A549 (cell line): ENCODE measurements at regions not wholly inside any gene's neighbourhood (a gene's known extent, or its start where the extent isn't known, plus 50 kb on each side); places are given as distances from the start of the nearest gene placed in this dataset.

Source experiments
- ATAC-seq, 2 experiments: fragments of 200-7000 bp in 1 of 2; fragments of >200 bp in 1 of 2; cut with Nextera tagmentation in 1 of 2; cut with Tn5 transposase in 1 of 2; 3 replicates each; pipeline versions ENCODE4 v1.8.0 to v1.9.1; 2018 to 2020; ENCODE audit warnings: mild to moderate bottlenecking in 1 of 2, moderate library complexity in 1 of 2
- CTCF ChIA-PET: fragments of 300-600 bp; sonication (Branson Sonifier 250); formaldehyde crosslinking; extraction: SDS; loops from one replicate; lab custom pipeline; 2021; ENCODE audit warnings: antibody characterized with exemption, inconsistent platforms; lab: Yijun Ruan, JAX
- POLR2A ChIA-PET: fragments of 350-600 bp; formaldehyde crosslinking; extraction: SDS; loops from one replicate; lab custom pipeline; 2021; ENCODE audit warnings: antibody characterized with exemption, inconsistent platforms; lab: Yijun Ruan, JAX
- DNase-seq, 2 experiments: peaks; one replicate each; pipeline versions ENCODE4 v3.0.0 to v3.0.0-alpha.2; 2011 to 2016; ENCODE audit warnings: low read depth in 1 of 2, low spot score in 1 of 2
- FAIRE-seq: peaks from 2 replicates; lab custom pipeline; 2011; peaks lifted over from hg19 to GRCh38; lab: Jason Lieb, UNC
- H3K27ac ChIP-seq, 2 experiments: fragments of >200 bp; sonication (Bioruptor Twin); formaldehyde crosslinking; 3 replicates each; pipeline ENCODE4 v1.5.1; 2016 to 2017
- H3K4me1 ChIP-seq: fragments of >200 bp; sonication (Bioruptor Twin); formaldehyde crosslinking; 3 replicates; pipeline ENCODE4 v1.6.1; 2016
- H3K4me2 ChIP-seq: fragments of >200 bp; sonication (Bioruptor Twin); formaldehyde crosslinking; 3 replicates; pipeline ENCODE4 v1.6.1; 2016
- H3K4me3 ChIP-seq: fragments of >200 bp; sonication (Bioruptor Twin); formaldehyde crosslinking; 3 replicates; pipeline ENCODE4 v1.5.1; 2016
- H3K9me3 ChIP-seq: fragments of >200 bp; sonication (Bioruptor Twin); formaldehyde crosslinking; 3 replicates; pipeline ENCODE4 v1.6.1; 2016
- ATOH8 ChIP-seq: fragments of 250-450 bp; sonication (Bioruptor Pico); IDR thresholded peaks from 2 replicates; pipeline ENCODE4 v1.5.0; 2020; ENCODE audit warnings: low read depth, mild to moderate bottlenecking, moderate library complexity
- BCL3 ChIP-seq: fragments of >200 bp; sonication (Bioruptor Twin); formaldehyde crosslinking; IDR thresholded peaks from 3 replicates; pipeline ENCODE4 v1.6.1; 2016
- CBX2 ChIP-seq: fragments of 200-600 bp; sonication (generic); IDR thresholded peaks from 2 replicates; pipeline ENCODE4 v1.6.1; 2016; ENCODE audit warnings: low read depth, mild to moderate bottlenecking, borderline replicate concordance
- CEBPB ChIP-seq, 2 experiments: fragments of >200 bp in 1 of 2; sonication (Bioruptor Twin) in 1 of 2; formaldehyde crosslinking in 1 of 2; IDR thresholded peaks; 2 replicates each; pipeline ENCODE4 v1.6.1; 2012 to 2016
- CHD2 ChIP-seq: fragments of 150-350 bp; IDR thresholded peaks from 2 replicates; pipeline ENCODE4 v1.6.1; 2014; ENCODE audit warnings: low read length; ENCODE audit not compliant: partially characterized antibody
- CHD4 ChIP-seq: fragments of 200-600 bp; sonication (generic); IDR thresholded peaks from 2 replicates; pipeline ENCODE4 v1.6.1; 2016; ENCODE audit warnings: antibody characterized with exemption, mild to moderate bottlenecking, borderline replicate concordance
- E2F6 ChIP-seq: IDR thresholded peaks from 2 replicates; pipeline ENCODE4 v1.6.1; 2012; ENCODE audit warnings: low read depth, borderline replicate concordance
- EHMT2 ChIP-seq: fragments of 200-600 bp; sonication (generic); IDR thresholded peaks from 2 replicates; pipeline ENCODE4 v1.6.1; 2016; ENCODE audit warnings: antibody characterized with exemption, low read depth, mild to moderate bottlenecking, moderate library complexity
- ESRRA ChIP-seq: fragments of 150-350 bp; IDR thresholded peaks from 2 replicates; pipeline ENCODE4 v1.6.1; 2014; ENCODE audit warnings: mild to moderate bottlenecking, low read length, borderline replicate concordance
- FOSB ChIP-seq: fragments of 250-450 bp; sonication (Bioruptor Pico); IDR thresholded peaks from 2 replicates; pipeline ENCODE4 v1.5.0; 2020; ENCODE audit warnings: mild to moderate bottlenecking, moderate library complexity
- FOSL2 ChIP-seq, 2 experiments: fragments of 450-650 bp in 1 of 2; fragments of >200 bp in 1 of 2; sonication (Bioruptor Twin) in 1 of 2; formaldehyde crosslinking; IDR thresholded peaks; 2 replicates each; pipeline versions ENCODE4 v1.5.0 to v1.6.1; 2016 to 2020; ENCODE audit warnings: mild to moderate bottlenecking in 1 of 2, moderate library complexity in 1 of 2
- GATA3 ChIP-seq: IDR thresholded peaks from 2 replicates; pipeline ENCODE4 v1.6.1; 2012; ENCODE audit warnings: borderline replicate concordance
- HMGXB4 ChIP-seq: fragments of 250-450 bp; sonication (Bioruptor Pico); IDR thresholded peaks from 2 replicates; pipeline ENCODE4 v1.5.0; 2021; ENCODE audit warnings: mild to moderate bottlenecking, moderate library complexity, borderline replicate concordance
- HOXA7 ChIP-seq: fragments of 250-450 bp; sonication (Bioruptor Pico); IDR thresholded peaks from 2 replicates; pipeline ENCODE4 v1.5.0; 2020; ENCODE audit warnings: mild to moderate bottlenecking, moderate library complexity
- HOXB13 ChIP-seq: fragments of 250-450 bp; sonication (Bioruptor Pico); IDR thresholded peaks from 2 replicates; pipeline ENCODE4 v1.5.0; 2020; ENCODE audit warnings: low read depth, mild to moderate bottlenecking, moderate library complexity
- KDM1A ChIP-seq: fragments of 200-600 bp; sonication (generic); IDR thresholded peaks from 2 replicates; pipeline ENCODE4 v1.6.1; 2016; ENCODE audit warnings: low read depth, mild to moderate bottlenecking
- KDM5A ChIP-seq: fragments of 200-600 bp; sonication (generic); IDR thresholded peaks from 2 replicates; pipeline ENCODE4 v1.6.1; 2016; ENCODE audit warnings: antibody characterized with exemption, mild to moderate bottlenecking
- MAFK ChIP-seq: fragments of 450-650 bp; IDR thresholded peaks from 2 replicates; pipeline ENCODE4 v1.6.1; 2014; ENCODE audit not compliant: partially characterized antibody
- MAX ChIP-seq: IDR thresholded peaks from 2 replicates; pipeline ENCODE4 v1.6.1; 2012
- MYC ChIP-seq: IDR thresholded peaks from 2 replicates; pipeline ENCODE4 v1.6.1; 2012; ENCODE audit warnings: mild to moderate bottlenecking, inconsistent platforms, low read length, improper control_type of control experiment, borderline replicate concordance
- POLR2A ChIP-seq: IDR thresholded peaks from 2 replicates; pipeline ENCODE4 v1.6.1; 2012; ENCODE audit warnings: mild to moderate bottlenecking, low read length
- POLR2AphosphoS2 ChIP-seq: conservative IDR thresholded peaks from 2 replicates; pipeline ENCODE4 v1.6.1; 2012; ENCODE audit warnings: low read length, improper control_type of control experiment, inconsistent platforms
- RAD21 ChIP-seq, 2 experiments: fragments of >200 bp in 1 of 2; sonication (Bioruptor Twin) in 1 of 2; formaldehyde crosslinking in 1 of 2; IDR thresholded peaks in 1 of 2; conservative IDR thresholded peaks in 1 of 2; 2 replicates in 1 of 2; 3 replicates in 1 of 2; pipeline ENCODE4 v1.6.1; 2012 to 2018; ENCODE audit warnings: inconsistent platforms in 1 of 2
- SMC3 ChIP-seq: fragments of >200 bp; sonication (Bioruptor Twin); formaldehyde crosslinking; IDR thresholded peaks from 3 replicates; pipeline ENCODE4 v1.6.1; 2018; ENCODE audit warnings: inconsistent platforms
- TP53 ChIP-seq: fragments of 250-450 bp; sonication (Bioruptor Pico); IDR thresholded peaks from 2 replicates; pipeline ENCODE4 v1.5.0; 2021; ENCODE audit warnings: mild to moderate bottlenecking, moderate library complexity
- ZC3H11A ChIP-seq: fragments of 450-650 bp; IDR thresholded peaks from 2 replicates; pipeline ENCODE4 v1.6.1; 2014; ENCODE audit warnings: antibody characterized with exemption, mild to moderate bottlenecking
- ZFP36 ChIP-seq: fragments of 450-650 bp; IDR thresholded peaks from 2 replicates; pipeline ENCODE4 v1.6.1; 2014; ENCODE audit warnings: borderline replicate concordance; ENCODE audit not compliant: partially characterized antibody
- ZSCAN20 ChIP-seq: fragments of 250-450 bp; sonication (Bioruptor Pico); IDR thresholded peaks from 2 replicates; pipeline ENCODE4 v1.8.0; 2022; ENCODE audit warnings: mild to moderate bottlenecking, moderate library complexity
- WGBS: methylation state at CpG from one replicate; pipeline ENCODE4 v1.1.6; 2017; ENCODE audit errors: missing lambda C conversion rate; 5-methylcytosine and 5-hydroxymethylcytosine counted together

- no peak for TF ChIP-seq FOSL2 (IDR thresholded peaks at IDR 0.05)
- TF ChIP-seq FOSL2 (CRISPR knock-in tag; IDR thresholded peaks at IDR 0.05): no peak
- TF ChIP-seq GATA3: no peak
- no peak for TF ChIP-seq POLR2AphosphoS2
- no peak for TF ChIP-seq HOXB13 (CRISPR knock-in tag)
- TF ChIP-seq E2F6: no peak
- TF ChIP-seq, all 56 proteins: peak for 0
These were observed 224.7 kb upstream of the ADARB2 start (continued) for GRCh38 chr10:1961989-1962388.

GRCh38 chr10:1960982-1961381 lies 223.7 kb upstream of the ADARB2 start:
- POLR2A ChIA-PET: no interaction called here
- no peak overlapping the region for H3K4me2 ChIP-seq
- WGBS: 24% methylated on average over 2 of the region's 2 CpGs
- TF ChIP-seq CHD2: no peak
- TF ChIP-seq CHD4: no peak
- TF ChIP-seq HOXA7 (CRISPR knock-in tag): no peak
- no peak for TF ChIP-seq ZC3H11A
- TF ChIP-seq CBX2: no peak
- TF ChIP-seq MAFK: no peak
- no peak for TF ChIP-seq KDM5A
- FAIRE-seq: no peak
- DNase-seq: no peak
- no peaks in the 10 kb centered on the region for H3K4me1 ChIP-seq
- ATAC-seq: no peak
- CTCF ChIA-PET: no interaction called here
- H3K27ac ChIP-seq: no peak overlapping the region
- no peaks in the 10 kb centered on the region for H3K9me3 ChIP-seq
- no peak overlapping the region for H3K4me3 ChIP-seq

- no peaks in the 10 kb centered on the region for H3K9me3 ChIP-seq
- no peak overlapping the region for H3K27ac ChIP-seq
- no peak overlapping the region for H3K4me2 ChIP-seq
- POLR2A ChIA-PET: no interaction called here
- no peak overlapping the region for H3K4me3 ChIP-seq
- 18% methylated on average over 4 of the region's 4 CpGs for WGBS
- ATAC-seq: no peak
- no peak for TF ChIP-seq CEBPB (IDR thresholded peaks at IDR 0.05)
- no peak for TF ChIP-seq ESRRA
- TF ChIP-seq TP53 (CRISPR knock-in tag): no peak
- TF ChIP-seq E2F6: no peak
- TF ChIP-seq ATOH8 (CRISPR knock-in tag): no peak
- TF ChIP-seq ZSCAN20 (CRISPR knock-in tag): no peak
- no peak for TF ChIP-seq MAFK
- no peak for TF ChIP-seq FOSL2 (IDR thresholded peaks at IDR 0.05)
- no peak for TF ChIP-seq FOSL2 (CRISPR knock-in tag; IDR thresholded peaks at IDR 0.05)
- TF ChIP-seq GATA3: no peak
- no peak for TF ChIP-seq EHMT2
- no peak for DNase-seq
- no peak for FAIRE-seq
- no peaks in the 10 kb centered on the region for H3K4me1 ChIP-seq
- CTCF ChIA-PET: no interaction called here
These were observed 219.7 kb upstream of the ADARB2 start for GRCh38 chr10:1957057-1957456.

GRCh38 chr10:1954300-1954699 lies 217.0 kb upstream of the ADARB2 start:
- FAIRE-seq (no peak), ATAC-seq (no peak), DNase-seq (no peak)
- H3K4me2 ChIP-seq: no peak overlapping the region
- no peak overlapping the region for H3K27ac ChIP-seq
- no peak overlapping the region for H3K4me3 ChIP-seq
- ChIA-PET POLR2A (no interaction called here), CTCF (interaction anchor here (0.5 kb wide), 1 partner anchor 249 kb away, joined by 5 read pairs; no protein-coding TSS in a partner anchor)
- WGBS: 3% methylated on average over 3 of the region's 3 CpGs
- H3K9me3 ChIP-seq: no peaks in the 10 kb centered on the region
- no peaks in the 10 kb centered on the region for H3K4me1 ChIP-seq
- TF ChIP-seq MYC: no peak
- TF ChIP-seq RAD21 (conservative IDR thresholded peaks at IDR 0.05 in 1 of 2, IDR thresholded peaks at IDR 0.05 in 1 of 2): no peak
- TF ChIP-seq POLR2A: no peak
- no peak for TF ChIP-seq TP53 (CRISPR knock-in tag)
- TF ChIP-seq ZFP36: no peak
- TF ChIP-seq MAFK: no peak
- no peak for TF ChIP-seq SMC3
- TF ChIP-seq HMGXB4 (CRISPR knock-in tag): no peak
- TF ChIP-seq CBX2: no peak
- TF ChIP-seq CHD2: no peak
- no peak for TF ChIP-seq BCL3
- TF ChIP-seq FOSB: no peak
- no peak for TF ChIP-seq MAX
- TF ChIP-seq KDM1A: no peak
